ENCODE measurements at regions not wholly inside any gene's neighbourhood (a gene's known extent, or its start where the extent isn't known, plus 50 kb on each side); places are given as distances from the start of the nearest gene placed in this dataset.

DNA sequence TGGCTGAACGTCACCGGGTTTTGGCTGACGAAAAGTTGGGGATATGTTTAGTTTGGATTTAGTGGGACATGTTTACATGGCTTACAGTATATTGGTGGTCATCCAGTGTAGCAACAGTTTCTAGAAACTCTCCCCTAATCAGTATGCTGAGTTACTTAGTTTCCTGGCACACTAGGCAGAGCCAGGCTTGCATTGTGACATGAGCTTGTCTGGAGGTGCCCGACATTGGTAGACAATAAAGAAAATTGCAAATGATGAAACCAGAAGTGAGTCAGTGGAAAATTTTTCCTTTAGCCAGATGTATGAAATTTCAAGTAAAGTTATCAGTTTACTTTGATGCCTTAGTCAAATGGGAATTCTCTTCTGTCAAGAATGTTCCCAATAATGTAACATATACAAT, 276.1 kb downstream of the RDH14 start:
- no peaks in the 10 kb centered on the region for H3K9me2 ChIP-seq (ENCODE audit: low read depth, low read length)
- no peaks in the 10 kb centered on the region for H3K79me2 ChIP-seq (ENCODE audit: insufficient read depth, low read length)
- H3K9me3 ChIP-seq (ENCODE audit: low read length): no peaks in the 10 kb centered on the region
- H3K9ac ChIP-seq (ENCODE audit: low read length): no peak overlapping the region
- H3K4me2 ChIP-seq (ENCODE audit: low read length): no peak overlapping the region
- H3F3A ChIP-seq (ENCODE audit: insufficient read depth, low read length): no peaks in the 10 kb centered on the region
- no peak overlapping the region for H2AFZ ChIP-seq (ENCODE audit: low read length)
- no peaks in the 10 kb centered on the region for H3K4me1 ChIP-seq (ENCODE audit: insufficient read depth, low read length, severe bottlenecking)
- no peaks in the 10 kb centered on the region for H4K20me1 ChIP-seq (ENCODE audit: insufficient read depth, low read length)
- no peak overlapping the region for H3K4me3 ChIP-seq (ENCODE audit: low read depth, low read length, poor library complexity, severe bottlenecking)
- H3K27ac ChIP-seq (ENCODE audit: low read depth, low read length, poor library complexity, severe bottlenecking): no peak overlapping the region
- no peaks in the 10 kb centered on the region for H3K36me3 ChIP-seq (ENCODE audit: insufficient read depth, low read length)
- TF ChIP-seq EZH2 (IDR thresholded peaks at IDR 0.05; ENCODE audit: borderline replicate concordance, low read length): no peak
- TF ChIP-seq, protein P1, sequence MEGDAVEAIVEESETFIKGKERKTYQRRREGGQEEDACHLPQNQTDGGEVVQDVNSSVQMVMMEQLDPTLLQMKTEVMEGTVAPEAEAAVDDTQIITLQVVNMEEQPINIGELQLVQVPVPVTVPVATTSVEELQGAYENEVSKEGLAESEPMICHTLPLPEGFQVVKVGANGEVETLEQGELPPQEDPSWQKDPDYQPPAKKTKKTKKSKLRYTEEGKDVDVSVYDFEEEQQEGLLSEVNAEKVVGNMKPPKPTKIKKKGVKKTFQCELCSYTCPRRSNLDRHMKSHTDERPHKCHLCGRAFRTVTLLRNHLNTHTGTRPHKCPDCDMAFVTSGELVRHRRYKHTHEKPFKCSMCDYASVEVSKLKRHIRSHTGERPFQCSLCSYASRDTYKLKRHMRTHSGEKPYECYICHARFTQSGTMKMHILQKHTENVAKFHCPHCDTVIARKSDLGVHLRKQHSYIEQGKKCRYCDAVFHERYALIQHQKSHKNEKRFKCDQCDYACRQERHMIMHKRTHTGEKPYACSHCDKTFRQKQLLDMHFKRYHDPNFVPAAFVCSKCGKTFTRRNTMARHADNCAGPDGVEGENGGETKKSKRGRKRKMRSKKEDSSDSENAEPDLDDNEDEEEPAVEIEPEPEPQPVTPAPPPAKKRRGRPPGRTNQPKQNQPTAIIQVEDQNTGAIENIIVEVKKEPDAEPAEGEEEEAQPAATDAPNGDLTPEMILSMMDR (IDR thresholded peaks at IDR 0.05; ENCODE audit: low read length): no peak
- H3K27me3 ChIP-seq (ENCODE audit: insufficient read depth, low read length): no peaks in the 10 kb centered on the region

DNA sequence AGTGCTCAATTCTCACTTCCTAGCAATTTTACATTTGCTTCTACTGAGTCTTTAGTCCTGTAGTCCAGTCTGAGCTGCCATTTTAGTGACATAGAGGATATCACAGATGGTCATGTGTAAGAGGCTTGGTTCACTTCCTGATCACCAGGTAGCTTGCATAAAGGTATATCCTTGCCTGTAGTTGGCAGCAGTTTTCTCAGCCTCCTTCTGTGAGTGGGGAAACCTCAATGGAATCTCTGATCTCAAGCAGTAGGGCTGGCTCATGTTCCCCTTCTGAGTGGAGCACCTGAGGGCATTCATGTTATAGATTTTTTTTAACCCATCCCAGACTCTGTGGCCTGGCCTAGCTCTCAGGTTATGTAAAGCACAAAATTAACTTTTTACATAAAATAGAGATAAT, 278.4 kb downstream of the RDH14 start:
- Histone ChIP-seq H3F3A (ENCODE audit: insufficient read depth, low read length) (no peaks in the 10 kb centered on the region), H3K9ac (ENCODE audit: low read length) (no peak overlapping the region), H2AFZ (ENCODE audit: low read length) (no peak overlapping the region), H3K4me2 (ENCODE audit: low read length) (no peak overlapping the region), H3K36me3 (ENCODE audit: insufficient read depth, low read length) (no peaks in the 10 kb centered on the region), H3K79me2 (ENCODE audit: insufficient read depth, low read length) (no peaks in the 10 kb centered on the region), H3K9me2 (ENCODE audit: low read depth, low read length) (no peaks in the 10 kb centered on the region), H3K4me1 (ENCODE audit: insufficient read depth, low read length, severe bottlenecking) (no peaks in the 10 kb centered on the region), H3K27me3 (ENCODE audit: insufficient read depth, low read length) (no peaks in the 10 kb centered on the region), H3K27ac (ENCODE audit: low read depth, low read length, poor library complexity, severe bottlenecking) (no peak overlapping the region), H3K4me3 (ENCODE audit: low read depth, low read length, poor library complexity, severe bottlenecking) (no peak overlapping the region), H4K20me1 (ENCODE audit: insufficient read depth, low read length) (no peaks in the 10 kb centered on the region), H3K9me3 (ENCODE audit: low read length) (no peaks in the 10 kb centered on the region)
- TF ChIP-seq, protein P1 (IDR thresholded peaks at IDR 0.05; ENCODE audit: low read length): no peak
- no peak for TF ChIP-seq EZH2 (IDR thresholded peaks at IDR 0.05; ENCODE audit: borderline replicate concordance, low read length)

DNA sequence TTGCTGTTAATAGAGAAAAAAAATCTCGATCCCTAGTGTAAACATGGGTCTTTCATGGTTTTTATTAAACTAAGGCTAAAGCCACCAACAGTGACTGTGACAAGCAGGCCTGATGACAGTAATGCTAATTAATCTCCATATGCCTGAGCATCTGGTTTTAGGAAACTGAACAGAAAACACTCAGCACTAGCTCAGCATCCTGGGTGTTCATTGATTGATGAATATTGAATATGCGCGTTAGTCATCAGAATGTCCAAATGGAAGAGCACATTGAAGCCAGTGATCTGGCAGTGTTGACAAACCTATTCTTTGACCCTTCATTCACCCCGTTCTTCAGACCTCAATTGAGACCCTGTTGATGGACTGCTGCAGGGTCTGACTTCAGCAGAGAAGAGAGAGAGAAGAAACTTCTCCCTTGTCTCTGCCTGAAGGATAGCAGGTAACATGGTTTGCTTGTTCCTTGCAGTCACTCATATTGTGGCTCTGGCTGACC, 283.8 kb downstream of the RDH14 start:
- Histone ChIP-seq H3K27ac (ENCODE audit: low read depth, low read length, poor library complexity, severe bottlenecking) (no peak overlapping the region), H4K20me1 (ENCODE audit: insufficient read depth, low read length) (no peaks in the 10 kb centered on the region)
- TF ChIP-seq, protein P1 (IDR thresholded peaks at IDR 0.05; ENCODE audit: low read length): no peak
- TF ChIP-seq EZH2 (IDR thresholded peaks at IDR 0.05; ENCODE audit: borderline replicate concordance, low read length): no peak

More for the DNA sequence above, 283.8 kb downstream of the RDH14 start:
- no peak overlapping the region for H3K4me2 ChIP-seq (ENCODE audit: low read length)
- H3K36me3 ChIP-seq (ENCODE audit: insufficient read depth, low read length): no peaks in the 10 kb centered on the region
- no peaks in the 10 kb centered on the region for H3K79me2 ChIP-seq (ENCODE audit: insufficient read depth, low read length)
- no peak overlapping the region for H3K9ac ChIP-seq (ENCODE audit: low read length)
- no peak overlapping the region for H3K4me3 ChIP-seq (ENCODE audit: low read depth, low read length, poor library complexity, severe bottlenecking)
- H3K9me2 ChIP-seq (ENCODE audit: low read depth, low read length): no peaks in the 10 kb centered on the region
- H2AFZ ChIP-seq (ENCODE audit: low read length): no peak overlapping the region
- no peaks in the 10 kb centered on the region for H3K27me3 ChIP-seq (ENCODE audit: insufficient read depth, low read length)
- no peaks in the 10 kb centered on the region for H3K4me1 ChIP-seq (ENCODE audit: insufficient read depth, low read length, severe bottlenecking)
- no peaks in the 10 kb centered on the region for H3K9me3 ChIP-seq (ENCODE audit: low read length)
- H3F3A ChIP-seq (ENCODE audit: insufficient read depth, low read length): no peaks in the 10 kb centered on the region
